Fibroblast of skin of back (primary cell): ENCODE measurements at regions not wholly inside any gene's neighbourhood (a gene's known extent, or its start where the extent isn't known, plus 50 kb on each side); places are given as distances from the start of the nearest gene placed in this dataset.

Experiments
- DNase-seq: peaks from one replicate; pipeline ENCODE4 v3.0.0-alpha.2; 2013

- no peak for DNase-seq
These were observed 216.8 kb upstream of the CDYL start for GRCh38 chr6:4559281-4559875.

DNA sequence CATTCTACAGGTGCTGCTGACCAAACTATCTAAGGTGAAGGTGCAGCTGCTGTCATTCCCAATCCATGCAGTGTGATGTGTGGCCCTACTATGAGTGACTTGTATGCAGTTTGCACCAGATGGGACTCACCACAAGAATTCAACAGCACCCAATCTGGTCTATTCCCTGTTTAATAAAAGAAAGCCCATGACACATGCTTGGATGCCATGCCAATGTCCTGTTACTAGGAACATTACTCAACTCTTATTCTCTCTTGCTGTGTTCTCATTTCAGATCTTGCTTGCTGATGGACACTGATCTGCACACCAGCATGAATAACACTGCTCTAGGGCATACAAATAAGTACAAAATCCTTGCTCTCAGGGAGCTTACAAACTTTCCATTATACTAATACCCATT, 221.6 kb upstream of the CDYL start:
- DNase-seq, result no peak

DNA sequence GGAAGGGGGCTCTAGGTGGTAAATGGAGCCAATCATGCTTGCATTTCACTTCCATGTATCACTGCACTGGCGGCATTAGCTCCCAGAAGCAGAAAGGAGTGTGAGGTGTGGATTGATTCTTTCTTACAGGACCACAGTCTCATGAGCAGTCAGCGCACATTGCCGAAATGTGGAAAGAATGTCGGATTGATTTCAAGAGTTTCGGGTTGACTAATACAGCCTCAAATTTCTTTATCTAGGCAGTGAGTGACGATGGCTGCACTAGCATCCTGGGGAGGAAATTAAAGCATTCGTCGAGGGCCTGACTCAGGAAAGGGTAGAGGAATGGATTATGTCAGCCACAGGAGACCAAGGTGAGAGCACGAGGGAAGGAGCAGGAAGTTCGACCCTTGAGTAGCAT, 222.8 kb upstream of the CDYL start:
- peak; percentile 46 for DNase-seq

- no peak for DNase-seq
These were observed 226.0 kb upstream of the CDYL start for GRCh38 chr6:4550227-4550597.

GRCh38 chr6:4549556-4550226, 226.5 kb upstream of the CDYL start:
- DNase-seq, result no peak

- DNase-seq, result no peak
These were observed 230.3 kb upstream of the CDYL start for GRCh38 chr6:4545893-4546292.

DNA sequence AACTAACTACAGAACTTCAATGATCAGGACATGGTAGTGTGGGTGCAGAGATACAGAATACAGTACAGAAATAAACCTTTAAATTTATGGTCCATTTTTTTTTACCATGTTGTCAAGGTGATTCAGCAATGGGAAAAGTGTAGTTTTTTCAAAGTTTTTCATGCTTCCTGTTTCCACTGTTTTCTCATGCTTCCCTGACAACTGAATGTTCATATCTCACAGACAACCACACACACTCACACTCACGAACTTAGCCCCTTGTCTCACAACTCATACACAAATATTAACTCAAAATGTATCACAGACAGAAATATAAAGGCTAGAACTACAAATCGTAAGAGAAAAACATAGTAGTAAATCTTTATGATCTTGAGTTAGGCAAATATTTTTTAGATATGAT, 232.6 kb upstream of the CDYL start:
- DNase-seq, result peak; percentile 13

GRCh38 chr6:4533576-4533975, 242.6 kb upstream of the CDYL start:
- peak; percentile 46 for DNase-seq

DNA sequence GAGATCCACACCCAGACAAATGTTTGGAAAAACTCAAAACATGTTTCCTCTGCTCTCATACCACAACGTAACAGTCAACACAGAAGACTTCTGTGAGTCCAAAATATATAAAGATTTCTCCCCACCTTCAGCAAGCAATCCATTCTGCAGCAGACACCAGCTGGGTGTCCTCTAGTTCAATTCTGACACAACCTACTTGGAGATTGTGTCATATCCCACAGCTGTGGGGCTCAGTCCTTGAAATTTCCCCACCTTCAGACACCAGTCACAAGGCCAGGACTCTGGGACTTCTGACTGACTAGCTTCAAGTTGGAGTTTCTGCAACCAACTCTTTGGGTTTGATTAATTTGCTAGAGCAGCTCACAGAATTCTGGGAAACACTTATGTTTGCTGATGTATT, 244.8 kb upstream of the CDYL start:
- DNase-seq, result no peak

GRCh38 chr6:4522453-4522852, 253.8 kb upstream of the CDYL start:
- DNase-seq, result no peak

DNA sequence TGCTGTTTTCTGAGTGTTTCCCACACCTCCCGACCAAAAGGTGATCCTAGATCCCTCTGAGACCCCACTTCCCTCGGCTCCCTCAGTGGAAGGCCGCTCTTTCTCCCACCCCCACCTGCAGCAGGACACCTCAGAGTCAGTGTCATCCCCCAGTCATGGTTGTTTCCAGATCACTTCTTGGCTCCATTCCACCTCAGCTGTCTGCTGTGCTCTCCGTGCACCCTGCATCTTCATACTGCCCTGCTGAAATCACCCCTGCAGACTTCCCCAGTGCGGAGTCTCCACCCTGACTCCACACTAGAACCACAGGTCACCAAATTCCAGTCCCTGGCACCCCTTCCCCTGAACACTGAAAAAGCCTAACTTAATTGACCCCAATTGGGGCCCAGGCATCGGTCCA, 255.1 kb upstream of the CDYL start:
- DNase-seq, result no peak

DNA sequence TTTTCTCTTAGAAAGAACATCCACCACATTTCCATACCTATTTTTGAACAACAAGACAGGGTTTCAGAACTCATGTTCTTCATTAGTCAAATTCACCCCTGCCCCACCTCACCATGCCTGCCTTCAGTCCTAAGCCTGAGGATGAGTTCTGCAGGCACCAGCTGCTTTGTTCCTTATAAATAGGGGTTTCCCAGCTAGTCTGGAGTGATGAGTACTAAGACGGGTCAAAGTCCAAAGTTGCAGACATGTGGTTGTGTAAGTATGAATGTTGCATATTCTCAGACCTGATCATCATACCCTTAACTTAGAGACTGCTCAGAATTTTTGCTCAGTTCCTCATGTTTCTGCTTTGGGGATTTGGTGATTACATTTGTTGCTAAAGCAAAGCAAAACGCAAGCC, 257.7 kb upstream of the CDYL start:
- DNase-seq, result peak; percentile 23

DNA sequence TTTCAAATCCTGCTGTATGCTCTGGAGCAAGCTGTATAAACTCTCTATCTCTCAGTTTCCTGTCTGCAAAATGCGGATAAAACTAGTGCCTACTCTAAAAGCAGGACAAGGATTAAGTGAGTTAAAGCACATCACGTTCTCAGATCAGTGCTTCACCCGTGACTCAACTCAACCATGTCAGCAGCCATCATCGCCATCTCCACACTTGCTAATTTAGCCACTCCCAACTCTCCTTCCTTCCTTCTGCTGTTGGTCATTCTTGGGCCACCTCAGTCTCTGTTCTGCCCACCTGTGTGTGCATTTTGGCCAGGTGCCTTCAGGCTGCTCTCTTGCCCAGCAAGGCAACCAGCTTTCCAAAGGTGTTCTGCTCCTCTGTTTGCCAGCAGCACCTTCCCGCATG, 260.0 kb upstream of the CDYL start:
- no peak for DNase-seq

DNA sequence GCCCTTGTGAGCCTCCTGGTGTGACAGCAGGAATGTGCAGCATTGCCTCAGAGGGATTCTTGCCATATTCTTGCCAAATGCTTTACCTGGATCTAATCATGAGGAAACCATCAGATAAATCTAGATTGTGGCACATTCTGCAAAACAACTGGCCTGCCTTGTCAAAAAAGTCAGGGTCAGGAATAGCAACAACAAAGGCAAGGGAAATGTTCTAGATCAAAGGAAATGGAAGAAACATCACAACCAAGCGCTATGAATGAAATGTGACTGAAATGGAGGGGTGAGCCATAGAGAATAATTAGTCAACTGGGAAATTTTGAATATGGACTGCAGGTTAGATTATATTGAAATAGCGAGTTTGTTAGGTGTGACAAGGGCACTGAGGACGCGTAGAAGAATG, 262.6 kb upstream of the CDYL start:
- no peak for DNase-seq

GRCh38 chr6:4512051-4512471, 264.1 kb upstream of the CDYL start:
- no peak for DNase-seq

DNA sequence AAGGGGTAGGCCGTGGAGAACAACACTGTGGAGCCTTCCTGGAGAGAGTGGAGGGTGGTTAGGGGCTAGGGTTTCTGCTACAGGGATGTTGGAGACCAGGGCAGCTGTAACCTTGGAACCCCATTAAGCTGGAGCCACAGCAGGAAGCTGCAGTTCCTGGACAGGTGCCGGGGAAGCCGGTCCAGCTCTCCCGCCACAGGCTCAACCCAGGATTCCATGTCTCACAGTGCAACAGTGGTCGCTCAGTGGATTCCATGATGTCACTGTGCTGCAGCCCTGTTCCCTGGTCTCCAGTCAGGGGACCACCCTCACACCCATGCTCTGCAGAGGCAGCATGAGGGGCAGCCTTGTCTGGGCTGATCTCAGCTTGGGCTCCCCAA, 264.6 kb upstream of the CDYL start:
- no peak for DNase-seq

- DNase-seq, result no peak
These were observed 265.1 kb upstream of the CDYL start for GRCh38 chr6:4510906-4511640.

DNA sequence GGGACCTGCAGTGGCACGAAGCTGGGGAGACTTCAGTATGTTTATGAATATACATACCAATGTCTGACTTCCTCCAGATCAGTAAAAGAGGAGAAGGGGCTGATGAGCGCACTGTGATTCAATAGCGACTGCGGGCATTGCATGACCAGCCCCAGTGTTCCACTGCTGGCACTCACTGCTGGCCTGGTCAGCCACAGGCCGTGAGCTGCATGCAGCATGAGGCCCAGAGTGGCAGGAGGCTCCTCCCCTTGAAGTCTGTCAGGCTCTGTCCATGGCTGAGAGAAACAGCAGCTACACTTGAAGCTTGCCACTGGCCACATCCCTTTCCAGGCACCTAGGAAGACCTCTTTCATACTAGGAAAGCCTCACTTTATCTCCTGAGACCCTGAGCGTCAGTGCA, 265.9 kb upstream of the CDYL start:
- DNase-seq, result no peak

DNA sequence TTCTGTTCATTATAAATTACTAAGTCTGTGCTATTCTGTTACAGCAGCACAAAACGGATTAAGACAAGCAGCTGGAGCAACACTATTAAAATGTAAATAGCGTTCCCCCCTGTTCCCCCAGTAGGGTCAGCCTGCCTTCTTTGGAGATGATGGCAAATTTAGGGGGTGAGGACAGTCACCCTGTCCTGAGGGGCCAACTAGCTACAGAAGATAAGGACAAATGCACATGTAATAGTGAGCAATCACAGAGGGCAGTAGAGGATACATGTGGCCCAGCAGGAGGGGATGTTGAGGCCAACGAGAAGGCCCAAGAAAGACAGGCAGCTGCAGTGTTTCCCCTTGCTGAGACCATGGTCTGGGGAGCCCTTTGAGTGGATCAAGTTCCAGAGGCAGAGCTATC, 266.7 kb upstream of the CDYL start:
- no peak for DNase-seq

GRCh38 chr6:4506792-4507191, 269.4 kb upstream of the CDYL start:
- no peak for DNase-seq

GRCh38 chr6:4506223-4506622, 270.0 kb upstream of the CDYL start:
- DNase-seq, result no peak

DNA sequence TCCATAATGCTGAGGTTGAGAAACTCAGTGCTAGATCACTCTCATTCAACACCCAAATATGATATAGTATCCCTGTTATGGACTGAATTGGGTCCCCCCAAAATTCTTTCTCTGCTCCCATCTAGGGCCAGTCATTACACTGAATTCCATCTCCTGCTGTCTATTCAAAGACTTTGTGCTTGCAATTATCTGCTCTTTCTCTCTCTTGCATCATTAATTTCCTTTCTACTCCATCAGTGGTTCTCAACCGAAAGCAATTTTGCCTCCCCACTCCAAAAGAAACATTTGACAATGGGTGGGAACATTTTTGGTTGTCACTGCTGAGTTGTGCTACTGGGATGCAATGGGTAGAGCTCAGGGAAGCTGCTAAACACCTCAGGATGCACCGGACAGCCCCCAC, 271.5 kb upstream of the CDYL start:
- no peak for DNase-seq

DNA sequence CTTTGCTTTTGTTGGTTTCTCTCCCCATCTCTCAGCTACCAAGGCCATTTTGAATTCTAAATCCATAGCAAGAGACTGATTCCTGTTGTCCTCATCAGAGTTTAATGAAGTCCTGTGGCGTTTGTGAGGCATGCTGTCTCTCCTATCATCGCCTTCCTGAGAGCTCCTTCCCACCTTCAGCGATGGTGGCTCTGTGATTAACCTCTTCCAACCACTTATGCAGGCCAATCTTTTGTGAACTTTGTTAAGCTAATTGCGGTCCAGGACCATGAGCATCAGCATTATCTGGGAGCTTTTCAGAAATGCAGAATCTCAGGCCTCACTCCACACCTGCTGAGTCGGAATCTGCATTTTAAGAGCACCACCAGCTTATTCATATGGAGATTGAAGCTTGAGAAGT, 272.5 kb upstream of the CDYL start:
- no peak for DNase-seq

GRCh38 chr6:4496284-4496683, 279.9 kb upstream of the CDYL start:
- DNase-seq, result no peak
